ENCODE measurements at regions not wholly inside any gene's neighbourhood (a gene's known extent, or its start where the extent isn't known, plus 50 kb on each side); places are given as distances from the start of the nearest gene placed in this dataset.

- no peak for DNase-seq (ENCODE audit: low spot score)
- TF ChIP-seq CTCF (IDR thresholded peaks at IDR 0.05; ENCODE audit: extremely low read depth, missing control alignments): no peak
Observed at GRCh38 chr18:68583685-68584084, 131.2 kb downstream of the TMX3 start.

DNA sequence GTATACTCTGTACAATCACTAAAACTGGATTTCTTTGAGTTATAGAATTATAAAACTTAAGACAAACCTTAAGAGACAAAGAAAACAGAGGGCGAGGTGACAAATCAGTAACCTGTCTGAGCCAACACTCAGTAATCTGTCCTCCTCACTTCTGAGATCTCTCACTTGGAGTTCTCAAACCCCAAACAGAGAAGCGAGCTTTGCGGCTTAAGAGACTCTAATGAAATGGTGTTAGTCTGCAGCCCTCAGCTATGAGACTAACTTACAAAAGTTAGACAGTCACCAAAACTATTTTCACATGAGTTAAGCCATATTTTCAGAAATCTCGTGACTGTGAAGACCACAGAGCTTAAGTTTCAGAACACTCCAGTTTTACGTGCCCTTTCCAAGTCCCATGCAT is 140.6 kb downstream of the TMX3 start:
- DNase-seq (ENCODE audit: low spot score): no peak

DNA sequence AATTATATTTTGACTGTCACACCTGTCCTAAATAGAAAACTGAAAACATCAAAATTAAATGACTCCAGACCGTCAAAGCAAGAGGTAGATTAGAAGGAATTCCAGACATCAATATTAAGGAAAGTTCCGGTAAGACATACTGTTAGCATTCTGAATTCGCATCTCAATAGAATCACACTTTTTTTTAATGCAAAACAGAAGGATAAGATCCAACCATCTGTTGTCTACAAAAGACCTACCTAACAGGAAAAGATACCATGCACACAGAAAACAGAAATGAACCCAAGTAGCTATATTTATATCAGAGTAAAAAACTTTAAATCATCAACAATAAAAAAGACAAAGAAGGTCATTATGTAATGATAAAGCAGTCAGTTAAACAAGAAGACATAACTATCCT is 145.0 kb downstream of the TMX3 start:
- no peak for TF ChIP-seq CTCF (IDR thresholded peaks at IDR 0.05; ENCODE audit: extremely low read depth, missing control alignments)
- no peak for DNase-seq (ENCODE audit: low spot score)

More for the DNA sequence above, 140.6 kb downstream of the TMX3 start:
- no peak for TF ChIP-seq CTCF (IDR thresholded peaks at IDR 0.05; ENCODE audit: extremely low read depth, missing control alignments)

DNA sequence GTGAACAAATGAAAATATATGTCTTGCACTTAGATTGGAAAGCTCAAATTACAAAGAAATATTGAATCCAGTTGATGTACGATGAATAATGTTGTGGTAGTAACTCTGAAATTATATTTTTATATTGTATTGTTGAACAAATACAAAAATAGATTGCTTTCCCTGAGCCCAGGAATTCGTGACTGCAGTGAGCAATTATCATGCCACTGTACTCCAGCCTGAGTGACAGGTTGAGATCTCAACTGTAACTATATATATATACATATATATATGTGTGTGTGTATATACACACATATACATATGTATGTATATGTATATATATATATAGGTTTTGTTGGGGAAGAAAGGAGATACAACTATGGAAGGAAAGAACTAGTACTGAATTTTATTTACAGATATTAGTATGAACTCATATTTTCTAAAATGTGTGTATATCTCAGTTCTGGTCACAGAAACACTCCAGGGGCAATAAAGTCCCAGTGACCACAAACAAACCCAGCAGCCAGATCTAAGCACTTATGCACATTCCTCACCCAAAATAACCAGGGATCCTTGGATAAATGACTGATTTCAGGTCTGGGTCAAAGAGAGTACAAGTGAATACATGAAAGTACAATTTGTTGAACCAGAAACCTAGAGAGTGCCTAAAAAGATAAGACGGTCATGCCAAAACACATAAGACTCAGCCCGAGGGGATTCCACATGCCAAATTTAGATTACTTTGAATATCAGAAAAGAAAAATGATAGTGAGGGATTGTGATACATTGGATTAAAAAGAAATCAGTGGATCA is 146.3 kb downstream of the TMX3 start:
- no peak for DNase-seq (ENCODE audit: low spot score)
- TF ChIP-seq CTCF (IDR thresholded peaks at IDR 0.05; ENCODE audit: extremely low read depth, missing control alignments): no peak

- no peak for DNase-seq (ENCODE audit: low spot score)
- TF ChIP-seq CTCF (IDR thresholded peaks at IDR 0.05; ENCODE audit: extremely low read depth, missing control alignments): no peak
Observed at GRCh38 chr18:68566991-68567390, 147.9 kb downstream of the TMX3 start.

DNA sequence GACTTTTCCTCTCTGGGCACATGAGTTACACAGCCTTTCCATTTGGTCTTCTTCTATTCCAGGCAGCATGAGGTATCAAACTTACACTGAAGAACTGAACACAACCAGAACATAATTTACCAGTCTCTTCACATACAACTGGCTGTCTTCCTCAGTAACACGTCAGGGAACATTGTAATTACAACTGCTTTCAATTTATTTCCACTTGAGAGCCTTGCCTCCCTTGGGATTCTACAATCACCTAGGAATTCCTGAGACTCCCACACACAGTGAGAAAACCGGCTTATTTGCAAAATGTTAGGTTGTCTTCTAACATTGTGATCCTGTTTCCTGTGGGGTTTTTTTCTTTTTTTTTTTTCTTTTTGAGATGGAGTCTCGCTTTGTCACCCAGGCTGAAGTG is 149.9 kb downstream of the TMX3 start:
- DNase-seq (ENCODE audit: low spot score): no peak

GRCh38 chr18:68564351-68564750 is 150.6 kb downstream of the TMX3 start:
- DNase-seq (ENCODE audit: low spot score): no peak

More for the DNA sequence above, 149.9 kb downstream of the TMX3 start:
- TF ChIP-seq CTCF (IDR thresholded peaks at IDR 0.05; ENCODE audit: extremely low read depth, missing control alignments): no peak

More at GRCh38 chr18:68564351-68564750, 150.6 kb downstream of the TMX3 start:
- no peak for TF ChIP-seq CTCF (IDR thresholded peaks at IDR 0.05; ENCODE audit: extremely low read depth, missing control alignments)
